CD4-positive, alpha-beta T cell treated with Interleukin-6 at 100 ng/mL for 8 hours (primary cell): ENCODE measurements at regions not wholly inside any gene's neighbourhood (a gene's known extent, or its start where the extent isn't known, plus 50 kb on each side); places are given as distances from the start of the nearest gene placed in this dataset.

Experiments used
- DNase-seq: peaks from one replicate; pipeline ENCODE4 v3.0.0-alpha.2; 2020; ENCODE audit warnings: mixed read lengths, low spot score

GRCh38 chr18:25810736-25811135 lies 279.7 kb downstream of the SS18 start:
- DNase-seq = no peak

DNA sequence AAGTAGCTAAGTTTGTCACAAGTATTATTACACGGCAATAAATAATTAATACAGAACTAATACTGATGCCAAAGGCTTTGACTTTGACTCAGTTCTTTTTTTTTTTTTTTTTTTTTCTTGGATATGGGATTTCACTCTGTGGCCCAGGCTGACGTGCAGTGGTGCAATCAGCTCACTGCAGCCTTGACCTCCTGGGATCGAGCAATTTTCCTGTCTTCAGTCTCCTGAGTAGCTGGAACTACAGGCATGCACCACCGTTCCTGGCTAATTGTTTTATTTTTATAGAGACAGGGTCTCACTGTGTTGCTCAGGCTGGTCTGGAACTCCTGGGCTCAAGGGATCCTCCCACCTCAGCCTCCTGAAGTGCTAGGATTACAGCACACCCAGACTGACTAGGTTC lies 284.5 kb downstream of the SS18 start:
- DNase-seq = no peak

GRCh38 chr18:25805323-25805722 lies 285.1 kb downstream of the SS18 start:
- DNase-seq = no peak

GRCh38 chr18:25799231-25799630 lies 291.2 kb downstream of the SS18 start:
- no peak for DNase-seq

GRCh38 chr18:25798046-25798445 lies 292.4 kb downstream of the SS18 start:
- no peak for DNase-seq

- no peak for DNase-seq
These were observed 295.2 kb downstream of the SS18 start for GRCh38 chr18:25795213-25795612.

DNA sequence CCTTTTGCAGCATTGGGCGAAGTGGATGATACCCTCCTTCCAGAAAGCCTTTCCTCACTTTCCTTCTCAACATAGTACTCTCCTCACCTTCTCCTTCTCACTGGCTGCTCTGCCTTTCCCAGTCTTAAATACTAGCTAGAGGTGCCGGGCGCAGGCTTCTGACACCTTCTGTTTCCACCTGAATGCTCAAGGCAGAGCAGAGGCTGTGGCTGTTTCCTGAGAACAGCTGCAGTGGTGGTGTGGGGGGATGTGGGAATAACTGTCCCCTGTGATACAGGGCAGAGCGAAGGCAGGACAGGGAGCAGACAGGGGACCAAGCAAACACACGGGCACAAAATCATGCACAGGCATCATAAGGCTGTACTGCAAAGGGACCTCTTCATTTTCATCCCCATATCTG lies 303.1 kb downstream of the SS18 start:
- no peak for DNase-seq

GRCh38 chr18:25786758-25787157 lies 303.7 kb downstream of the SS18 start:
- DNase-seq = no peak

DNA sequence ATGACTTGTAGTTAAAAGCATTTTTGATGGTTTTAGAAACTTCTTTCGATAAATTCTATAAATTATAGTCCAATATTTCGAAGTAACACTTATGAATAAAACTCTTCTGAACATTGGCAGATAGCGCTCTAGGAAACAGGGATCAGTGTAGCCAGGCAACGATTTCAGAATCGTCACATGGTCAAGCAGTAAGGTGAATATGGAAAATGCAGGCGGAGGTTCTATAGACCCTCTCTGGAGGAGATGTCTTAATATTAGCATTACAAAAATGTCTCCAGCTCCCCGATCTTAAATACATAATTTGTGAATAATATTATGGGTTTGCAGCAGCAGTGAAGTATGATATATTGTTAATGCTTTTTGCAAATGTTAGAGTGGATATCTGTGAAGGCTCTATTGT lies 310.3 kb downstream of the SS18 start:
- DNase-seq = no peak

- DNase-seq = no peak
These were observed 318.6 kb downstream of the SS18 start for GRCh38 chr18:25771796-25772195.

DNA sequence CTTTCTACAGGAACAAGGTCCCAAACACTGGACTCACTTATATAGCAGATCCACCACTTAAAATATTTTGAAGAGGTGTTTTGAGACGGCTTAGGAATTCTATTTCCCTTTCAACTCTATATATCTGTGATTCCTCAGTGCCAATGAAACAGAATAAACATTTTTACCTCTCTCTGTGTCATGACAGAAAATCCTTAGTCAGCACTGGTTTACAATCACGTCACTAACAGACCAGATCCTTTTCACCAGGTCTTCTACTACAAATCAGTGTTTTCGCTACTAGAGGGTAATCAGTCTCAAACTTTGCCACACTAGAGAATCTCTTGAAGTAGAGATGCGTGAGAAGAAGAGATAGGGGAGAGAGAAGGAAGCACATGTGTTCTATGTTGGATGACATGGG lies 325.6 kb downstream of the SS18 start:
- no peak for DNase-seq

- DNase-seq = no peak
These were observed 331.3 kb downstream of the SS18 start for GRCh38 chr18:25759111-25759510.

DNA sequence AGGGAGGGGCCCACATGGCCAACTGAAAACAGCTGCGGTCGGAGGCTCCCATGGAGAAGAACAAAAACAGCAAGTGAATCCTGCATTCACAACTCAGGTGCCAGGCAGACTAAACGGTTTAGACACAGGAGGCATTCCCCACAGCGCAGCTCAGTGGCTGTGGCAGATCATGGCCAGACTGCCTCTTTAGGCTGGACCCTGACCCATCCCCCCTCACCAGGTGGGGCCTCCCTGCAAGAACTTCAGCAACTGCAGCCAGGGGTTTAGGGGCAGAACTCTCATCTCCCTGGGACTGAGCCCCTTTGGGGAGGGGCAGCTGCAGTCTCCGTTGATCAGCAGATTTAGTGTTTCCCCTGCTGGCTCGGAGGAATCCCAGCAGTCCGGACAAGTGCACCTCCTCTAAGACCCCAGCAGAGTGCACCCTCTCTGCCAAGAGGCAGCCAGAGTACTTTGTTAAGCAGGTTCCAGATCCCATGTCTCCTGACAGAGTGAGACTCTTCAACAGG lies 346.7 kb downstream of the SS18 start:
- DNase-seq = no peak

GRCh38 chr18:25739376-25739775 lies 351.0 kb downstream of the SS18 start:
- DNase-seq = no peak

DNA sequence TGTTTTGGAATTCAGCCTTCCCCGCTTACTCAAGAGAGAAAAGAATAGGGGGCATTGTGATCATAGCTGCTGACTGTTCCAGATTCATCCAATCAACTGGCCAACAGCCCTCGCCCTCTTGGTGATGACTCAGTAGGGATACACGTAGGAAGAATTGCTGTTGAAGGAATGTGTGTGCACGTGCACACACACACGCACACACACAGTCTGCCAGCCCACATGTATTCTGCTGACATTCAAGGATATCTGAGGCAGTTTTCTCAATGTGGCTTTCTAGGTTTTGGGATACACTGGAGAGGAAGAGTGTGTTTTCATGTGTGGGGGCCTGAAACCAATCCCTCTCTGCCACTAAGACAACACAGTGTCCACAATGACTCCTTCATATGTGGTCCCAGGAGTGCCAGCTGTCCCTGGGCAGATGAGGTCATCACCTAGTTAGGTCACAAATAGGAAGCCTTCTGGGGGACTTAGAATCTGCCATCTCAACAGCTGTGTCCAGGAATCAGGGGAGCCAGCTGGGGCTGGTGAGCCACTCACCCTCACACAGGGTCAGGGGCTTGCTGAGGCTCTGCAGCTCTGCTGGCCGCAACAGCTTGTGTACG lies 352.6 kb downstream of the SS18 start:
- DNase-seq = no peak

DNA sequence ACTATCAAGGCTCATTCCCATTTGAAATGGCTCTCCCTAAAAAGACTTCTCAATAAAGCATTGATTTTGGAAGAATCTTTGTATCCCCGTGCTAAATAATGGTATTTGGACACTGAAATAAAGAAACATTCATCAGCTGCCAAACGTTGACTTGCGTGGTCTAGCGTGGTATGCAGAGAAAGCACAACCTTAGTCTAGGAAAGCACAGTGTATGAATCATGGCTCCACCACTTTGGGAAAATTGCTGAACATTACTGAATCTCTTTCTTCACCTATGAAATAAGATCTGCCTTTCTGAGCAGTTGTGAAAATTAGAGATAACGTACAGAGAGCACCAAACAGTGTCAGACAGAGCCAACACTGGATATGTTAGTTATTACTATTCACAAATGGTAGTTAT lies 353.9 kb downstream of the SS18 start:
- DNase-seq = no peak

DNA sequence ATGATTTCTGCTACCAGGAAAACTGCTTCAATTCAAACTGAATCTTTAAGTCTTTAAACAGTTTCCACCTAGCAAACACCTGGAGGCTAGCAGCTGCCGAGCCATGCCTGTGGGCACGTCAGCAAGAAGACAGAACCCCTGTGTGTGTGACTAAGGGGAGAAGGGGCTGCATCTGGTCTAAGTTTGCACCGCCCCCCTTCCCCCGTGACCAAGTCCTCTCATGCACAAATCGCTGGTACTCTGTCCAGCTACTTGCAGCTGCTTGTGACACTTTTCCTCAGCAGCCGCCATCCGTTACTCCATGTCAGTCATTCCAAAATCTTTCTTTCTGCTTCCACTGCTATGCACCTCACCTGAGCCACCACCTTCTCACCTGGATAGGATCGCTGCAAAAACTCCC lies 355.0 kb downstream of the SS18 start:
- no peak for DNase-seq

DNA sequence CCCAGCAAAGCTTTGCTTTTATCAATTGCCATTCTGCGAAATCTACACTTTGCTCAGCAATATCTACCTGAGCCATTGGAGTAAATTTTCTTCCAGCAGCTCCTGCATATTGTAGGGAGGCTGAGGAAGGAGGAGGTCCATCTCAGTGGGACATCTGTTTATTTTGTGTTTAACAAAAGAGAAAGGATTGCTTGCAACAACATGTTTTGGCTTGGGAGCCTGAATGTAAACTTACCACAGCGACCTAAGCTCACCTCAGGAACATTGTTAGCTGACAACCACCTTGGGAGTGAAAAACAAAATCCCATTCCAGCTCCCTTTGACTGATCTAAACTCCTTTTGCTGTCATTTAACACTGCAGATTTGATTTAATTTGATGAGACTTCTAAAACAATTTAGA lies 356.1 kb downstream of the SS18 start:
- DNase-seq = no peak

DNA sequence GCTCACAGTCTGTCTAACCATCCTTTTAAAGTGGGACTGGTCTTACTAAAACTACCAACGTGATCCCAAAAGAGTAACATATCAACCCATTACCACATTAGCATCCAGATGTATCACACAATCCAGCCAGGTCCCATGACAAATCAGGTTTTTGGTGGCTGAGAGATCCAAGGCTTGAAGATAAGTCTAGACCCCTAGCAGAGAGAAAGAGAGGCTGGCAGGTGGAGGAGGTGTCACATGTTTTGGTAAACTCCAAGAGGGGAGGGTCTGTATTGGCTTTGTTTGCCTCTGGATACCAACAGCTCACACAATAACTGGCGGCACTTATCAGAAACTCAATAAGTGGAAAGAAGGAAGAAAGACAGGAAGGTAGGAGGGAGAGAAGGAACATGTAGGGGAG lies 357.6 kb downstream of the SS18 start:
- no peak for DNase-seq

- no peak for DNase-seq
These were observed 361.3 kb downstream of the SS18 start for GRCh38 chr18:25729072-25729471.

DNA sequence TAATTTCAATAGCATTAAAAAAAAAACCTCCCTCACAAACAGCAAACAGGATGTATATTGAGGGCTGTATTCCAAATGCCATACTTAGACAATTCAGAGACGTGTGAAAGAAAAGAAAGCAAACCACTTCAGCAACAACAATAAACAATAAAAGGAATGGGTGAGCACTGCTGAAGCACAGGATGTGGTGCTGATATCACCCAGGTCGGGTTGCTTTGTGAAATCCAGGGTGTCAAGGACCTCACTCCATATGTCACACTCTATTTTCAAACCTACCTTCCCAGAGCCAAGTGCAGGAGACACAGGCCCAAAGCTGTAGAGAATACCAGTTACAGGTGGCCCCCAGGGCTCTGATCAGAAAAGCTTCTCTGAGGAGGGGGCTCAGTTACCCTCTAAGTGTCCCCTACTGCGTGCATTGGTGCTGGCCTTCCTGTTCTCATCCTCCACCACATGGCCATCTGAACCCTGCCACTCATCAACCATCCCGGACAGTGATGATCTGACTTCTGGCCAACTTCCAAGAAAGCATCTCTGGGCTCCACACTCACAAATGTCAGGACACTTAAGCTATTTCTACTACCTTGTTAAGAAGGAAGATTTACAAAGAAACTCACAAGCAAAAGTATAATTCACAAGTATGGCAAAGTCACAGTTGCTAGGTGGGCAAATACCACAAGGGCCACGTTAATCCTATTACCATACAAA lies 363.0 kb downstream of the SS18 start:
- no peak for DNase-seq

- no peak for DNase-seq
These were observed 364.1 kb downstream of the SS18 start for GRCh38 chr18:25726298-25726697.

DNA sequence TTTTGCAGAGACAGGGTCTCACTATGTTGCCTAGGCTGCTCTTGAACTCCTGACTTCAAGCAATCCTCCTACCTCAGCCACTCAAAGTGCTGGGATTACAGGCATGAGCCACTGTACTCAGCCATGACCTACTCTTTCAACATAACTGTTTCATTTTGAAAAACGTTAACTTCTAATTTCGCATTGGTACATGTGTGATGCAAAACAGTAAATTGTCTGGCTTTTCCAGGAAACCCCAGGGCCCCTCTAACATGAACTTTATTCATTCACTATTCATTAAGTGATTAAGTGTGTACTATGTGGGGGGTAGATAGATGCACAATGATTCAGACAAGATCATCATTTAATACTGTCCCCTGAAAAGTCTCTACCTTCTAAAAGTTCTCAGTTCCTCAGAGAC lies 364.9 kb downstream of the SS18 start:
- no peak for DNase-seq

GRCh38 chr18:25724997-25725396 lies 365.4 kb downstream of the SS18 start:
- DNase-seq = no peak
